HEK293 (cell line): ENCODE measurements at regions not wholly inside any gene's neighbourhood (a gene's known extent, or its start where the extent isn't known, plus 50 kb on each side); places are given as distances from the start of the nearest gene placed in this dataset.
A peak's percentile ranks its signal among the peaks of the same experiment; 100 is the strongest.

Experiments used
- CTCF ChIA-PET: fragments of 350-600 bp; formaldehyde crosslinking; extraction: SDS; loops from one replicate; lab custom pipeline; 2021; ENCODE audit warnings: antibody characterized with exemption; lab: Yijun Ruan, JAX
- POLR2A ChIA-PET: fragments of 300-600 bp; formaldehyde crosslinking; extraction: SDS; loops from one replicate; lab custom pipeline; 2020; ENCODE audit warnings: antibody characterized with exemption, inconsistent platforms; lab: Yijun Ruan, JAX
- H3K27ac ChIP-seq: fragments of 200-500 bp; sonication (Bioruptor generic); 2 replicates; pipeline ENCODE4 v1.5.1; 2014; ENCODE audit warnings: low read depth, low read length, control low read depth, inconsistent platforms; ENCODE audit errors: extremely low read depth
- H3K36me3 ChIP-seq, 2 experiments: fragments of 200-500 bp in 1 of 2; sonication (Bioruptor generic) in 1 of 2; 1 replicate in 1 of 2; 2 replicates in 1 of 2; pipeline ENCODE4 v1.5.1; 2014 to 2017; ENCODE audit warnings: inconsistent platforms in 2 of 2, low read length in 2 of 2; ENCODE audit not compliant: control insufficient read depth in 2 of 2, insufficient read depth in 1 of 2
- H3K4me1 ChIP-seq: fragments of 200-500 bp; sonication (Bioruptor generic); 2 replicates; pipeline ENCODE4 v1.5.1; 2014; ENCODE audit warnings: mild to moderate bottlenecking, low read length, inconsistent platforms; ENCODE audit not compliant: control insufficient read depth, insufficient read depth
- H3K4me3 ChIP-seq: 2 replicates; pipeline ENCODE4 v1.5.1; 2011; ENCODE audit warnings: low read depth, mild to moderate bottlenecking, control low read depth, low read length, moderate library complexity
- H3K9me3 ChIP-seq: fragments of 200-500 bp; sonication (Bioruptor generic); 2 replicates; pipeline ENCODE4 v1.5.1; 2014; ENCODE audit warnings: low read depth, low read length, inconsistent platforms; ENCODE audit not compliant: control insufficient read depth, insufficient read depth
- MZF1 ChIP-seq: fragments of 450-650 bp; formaldehyde crosslinking; IDR thresholded peaks from 2 replicates; pipeline ENCODE4 v1.5.1; 2017; ENCODE audit warnings: missing biosample characterization, missing genetic modification characterization, borderline replicate concordance
- ZBTB48 ChIP-seq: fragments of 450-650 bp; formaldehyde crosslinking; IDR thresholded peaks from 2 replicates; pipeline ENCODE4 v1.5.1; 2016; ENCODE audit warnings: missing biosample characterization, missing genetic modification characterization
- ZIC2 ChIP-seq: fragments of 450-650 bp; formaldehyde crosslinking; IDR thresholded peaks from 2 replicates; pipeline ENCODE4 v1.5.1; 2016; ENCODE audit warnings: missing biosample characterization, missing genetic modification characterization
- ZNF114 ChIP-seq: fragments of 450-650 bp; formaldehyde crosslinking; IDR thresholded peaks from 2 replicates; pipeline ENCODE4 v1.5.0; 2017; ENCODE audit warnings: missing biosample characterization, missing genetic modification characterization
- ZNF560 ChIP-seq: fragments of 450-650 bp; formaldehyde crosslinking; IDR thresholded peaks from 2 replicates; pipeline ENCODE4 v1.5.1; 2017; ENCODE audit warnings: missing biosample characterization, missing genetic modification characterization, borderline replicate concordance
- ZNF623 ChIP-seq: fragments of 450-650 bp; formaldehyde crosslinking; IDR thresholded peaks from 2 replicates; pipeline ENCODE4 v1.5.1; 2016; ENCODE audit warnings: missing biosample characterization, missing genetic modification characterization
- ZNF664 ChIP-seq: fragments of 450-650 bp; formaldehyde crosslinking; IDR thresholded peaks from 2 replicates; pipeline ENCODE4 v1.5.1; 2016; ENCODE audit warnings: missing biosample characterization, missing genetic modification characterization
- TF ChIP-seq, protein P1 (sequence below): fragments of 450-650 bp; formaldehyde crosslinking; conservative IDR thresholded peaks from 2 replicates; pipeline ENCODE4 v1.5.1; 2016; ENCODE audit warnings: low read depth, missing biosample characterization, missing genetic modification characterization
- TF ChIP-seq, protein P2 (sequence below): fragments of 450-650 bp; formaldehyde crosslinking; IDR thresholded peaks from 2 replicates; pipeline ENCODE4; 2016; ENCODE audit warnings: missing biosample characterization, missing genetic modification characterization
- TF ChIP-seq, protein P3 (sequence below): fragments of 450-650 bp; formaldehyde crosslinking; IDR thresholded peaks from 2 replicates; pipeline ENCODE4 v1.5.1; 2016; ENCODE audit warnings: missing biosample characterization, missing genetic modification characterization, borderline replicate concordance
- TF ChIP-seq, protein P4 (sequence below): fragments of 450-650 bp; formaldehyde crosslinking; IDR thresholded peaks from 2 replicates; pipeline ENCODE4 v1.5.1; 2016; ENCODE audit warnings: missing biosample characterization, missing genetic modification characterization, low read depth
- TF ChIP-seq, protein P5 (sequence below): fragments of 450-650 bp; IDR thresholded peaks from 2 replicates; pipeline ENCODE4 v1.5.1; 2018; ENCODE audit warnings: missing biosample characterization, mild to moderate bottlenecking, missing genetic modification characterization

DNA sequence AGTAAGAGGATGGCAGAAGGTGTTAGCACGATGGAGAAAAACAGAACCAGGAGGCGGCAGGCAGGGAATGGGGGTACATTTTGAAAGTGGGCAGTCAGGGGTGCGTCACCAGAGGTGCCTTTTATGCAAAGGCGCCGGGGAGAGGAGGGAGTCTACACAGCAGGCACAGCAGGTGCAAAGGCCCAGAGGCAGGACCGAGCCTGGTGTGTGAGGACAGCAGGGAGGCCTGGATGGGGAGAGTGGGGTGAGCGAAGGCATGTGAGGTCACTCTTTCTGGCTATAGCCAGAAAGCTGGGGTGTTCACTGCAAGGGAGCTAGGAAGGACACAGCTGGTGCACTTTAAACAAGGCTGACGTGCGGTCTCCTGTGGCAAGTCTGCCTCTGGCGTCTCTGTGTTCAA, 65.0 kb downstream of the NCOR2 start:
- Histone ChIP-seq H3K4me1 (peaks cover 4% of the 10 kb centered on the region), H3K4me3 (no peak overlapping the region), H3K27ac (no peak overlapping the region), H3K9me3 (no peaks in the 10 kb centered on the region), H3K36me3 (peaks cover 0 to 3% of the 10 kb centered on the region in 2 experiments; a peak in 1 of 3 replicates)
- ChIA-PET POLR2A (interaction anchor here (1.2 kb wide), 1 partner anchor 17 kb away, joined by 6 read pairs; no protein-coding TSS in a partner anchor), CTCF (interaction anchor here (0.8 to 1.4 kb wide), 2 partner anchors 10 to 96 kb away, joined by 3 to 5 read pairs; no protein-coding TSS in a partner anchor)
- no peak for TF ChIP-seq ZNF560 (tag by site-specific recombination)
- TF ChIP-seq, protein P1, sequence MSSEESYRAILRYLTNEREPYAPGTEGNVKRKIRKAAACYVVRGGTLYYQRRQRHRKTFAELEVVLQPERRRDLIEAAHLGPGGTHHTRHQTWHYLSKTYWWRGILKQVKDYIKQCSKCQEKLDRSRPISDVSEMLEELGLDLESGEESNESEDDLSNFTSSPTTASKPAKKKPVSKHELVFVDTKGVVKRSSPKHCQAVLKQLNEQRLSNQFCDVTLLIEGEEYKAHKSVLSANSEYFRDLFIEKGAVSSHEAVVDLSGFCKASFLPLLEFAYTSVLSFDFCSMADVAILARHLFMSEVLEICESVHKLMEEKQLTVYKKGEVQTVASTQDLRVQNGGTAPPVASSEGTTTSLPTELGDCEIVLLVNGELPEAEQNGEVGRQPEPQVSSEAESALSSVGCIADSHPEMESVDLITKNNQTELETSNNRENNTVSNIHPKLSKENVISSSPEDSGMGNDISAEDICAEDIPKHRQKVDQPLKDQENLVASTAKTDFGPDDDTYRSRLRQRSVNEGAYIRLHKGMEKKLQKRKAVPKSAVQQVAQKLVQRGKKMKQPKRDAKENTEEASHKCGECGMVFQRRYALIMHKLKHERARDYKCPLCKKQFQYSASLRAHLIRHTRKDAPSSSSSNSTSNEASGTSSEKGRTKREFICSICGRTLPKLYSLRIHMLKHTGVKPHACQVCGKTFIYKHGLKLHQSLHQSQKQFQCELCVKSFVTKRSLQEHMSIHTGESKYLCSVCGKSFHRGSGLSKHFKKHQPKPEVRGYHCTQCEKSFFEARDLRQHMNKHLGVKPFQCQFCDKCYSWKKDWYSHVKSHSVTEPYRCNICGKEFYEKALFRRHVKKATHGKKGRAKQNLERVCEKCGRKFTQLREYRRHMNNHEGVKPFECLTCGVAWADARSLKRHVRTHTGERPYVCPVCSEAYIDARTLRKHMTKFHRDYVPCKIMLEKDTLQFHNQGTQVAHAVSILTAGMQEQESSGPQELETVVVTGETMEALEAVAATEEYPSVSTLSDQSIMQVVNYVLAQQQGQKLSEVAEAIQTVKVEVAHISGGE (tag by site-specific recombination), result no peak
- TF ChIP-seq ZNF623 (tag by site-specific recombination), result peak; percentile 96
- no peak for TF ChIP-seq ZNF664
- TF ChIP-seq, protein P2, sequence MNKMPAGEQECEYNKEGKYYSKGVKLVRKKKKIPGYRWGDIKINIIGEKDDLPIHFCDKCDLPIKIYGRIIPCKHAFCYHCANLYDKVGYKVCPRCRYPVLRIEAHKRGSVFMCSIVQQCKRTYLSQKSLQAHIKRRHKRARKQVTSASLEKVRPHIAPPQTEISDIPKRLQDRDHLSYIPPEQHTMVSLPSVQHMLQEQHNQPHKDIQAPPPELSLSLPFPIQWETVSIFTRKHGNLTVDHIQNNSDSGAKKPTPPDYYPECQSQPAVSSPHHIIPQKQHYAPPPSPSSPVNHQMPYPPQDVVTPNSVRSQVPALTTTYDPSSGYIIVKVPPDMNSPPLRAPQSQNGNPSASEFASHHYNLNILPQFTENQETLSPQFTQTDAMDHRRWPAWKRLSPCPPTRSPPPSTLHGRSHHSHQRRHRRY (tag by site-specific recombination), result no peak
- TF ChIP-seq, protein P3, sequence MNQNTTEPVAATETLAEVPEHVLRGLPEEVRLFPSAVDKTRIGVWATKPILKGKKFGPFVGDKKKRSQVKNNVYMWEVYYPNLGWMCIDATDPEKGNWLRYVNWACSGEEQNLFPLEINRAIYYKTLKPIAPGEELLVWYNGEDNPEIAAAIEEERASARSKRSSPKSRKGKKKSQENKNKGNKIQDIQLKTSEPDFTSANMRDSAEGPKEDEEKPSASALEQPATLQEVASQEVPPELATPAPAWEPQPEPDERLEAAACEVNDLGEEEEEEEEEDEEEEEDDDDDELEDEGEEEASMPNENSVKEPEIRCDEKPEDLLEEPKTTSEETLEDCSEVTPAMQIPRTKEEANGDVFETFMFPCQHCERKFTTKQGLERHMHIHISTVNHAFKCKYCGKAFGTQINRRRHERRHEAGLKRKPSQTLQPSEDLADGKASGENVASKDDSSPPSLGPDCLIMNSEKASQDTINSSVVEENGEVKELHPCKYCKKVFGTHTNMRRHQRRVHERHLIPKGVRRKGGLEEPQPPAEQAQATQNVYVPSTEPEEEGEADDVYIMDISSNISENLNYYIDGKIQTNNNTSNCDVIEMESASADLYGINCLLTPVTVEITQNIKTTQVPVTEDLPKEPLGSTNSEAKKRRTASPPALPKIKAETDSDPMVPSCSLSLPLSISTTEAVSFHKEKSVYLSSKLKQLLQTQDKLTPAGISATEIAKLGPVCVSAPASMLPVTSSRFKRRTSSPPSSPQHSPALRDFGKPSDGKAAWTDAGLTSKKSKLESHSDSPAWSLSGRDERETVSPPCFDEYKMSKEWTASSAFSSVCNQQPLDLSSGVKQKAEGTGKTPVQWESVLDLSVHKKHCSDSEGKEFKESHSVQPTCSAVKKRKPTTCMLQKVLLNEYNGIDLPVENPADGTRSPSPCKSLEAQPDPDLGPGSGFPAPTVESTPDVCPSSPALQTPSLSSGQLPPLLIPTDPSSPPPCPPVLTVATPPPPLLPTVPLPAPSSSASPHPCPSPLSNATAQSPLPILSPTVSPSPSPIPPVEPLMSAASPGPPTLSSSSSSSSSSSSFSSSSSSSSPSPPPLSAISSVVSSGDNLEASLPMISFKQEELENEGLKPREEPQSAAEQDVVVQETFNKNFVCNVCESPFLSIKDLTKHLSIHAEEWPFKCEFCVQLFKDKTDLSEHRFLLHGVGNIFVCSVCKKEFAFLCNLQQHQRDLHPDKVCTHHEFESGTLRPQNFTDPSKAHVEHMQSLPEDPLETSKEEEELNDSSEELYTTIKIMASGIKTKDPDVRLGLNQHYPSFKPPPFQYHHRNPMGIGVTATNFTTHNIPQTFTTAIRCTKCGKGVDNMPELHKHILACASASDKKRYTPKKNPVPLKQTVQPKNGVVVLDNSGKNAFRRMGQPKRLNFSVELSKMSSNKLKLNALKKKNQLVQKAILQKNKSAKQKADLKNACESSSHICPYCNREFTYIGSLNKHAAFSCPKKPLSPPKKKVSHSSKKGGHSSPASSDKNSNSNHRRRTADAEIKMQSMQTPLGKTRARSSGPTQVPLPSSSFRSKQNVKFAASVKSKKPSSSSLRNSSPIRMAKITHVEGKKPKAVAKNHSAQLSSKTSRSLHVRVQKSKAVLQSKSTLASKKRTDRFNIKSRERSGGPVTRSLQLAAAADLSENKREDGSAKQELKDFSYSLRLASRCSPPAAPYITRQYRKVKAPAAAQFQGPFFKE, result no peak
- TF ChIP-seq, protein P4, sequence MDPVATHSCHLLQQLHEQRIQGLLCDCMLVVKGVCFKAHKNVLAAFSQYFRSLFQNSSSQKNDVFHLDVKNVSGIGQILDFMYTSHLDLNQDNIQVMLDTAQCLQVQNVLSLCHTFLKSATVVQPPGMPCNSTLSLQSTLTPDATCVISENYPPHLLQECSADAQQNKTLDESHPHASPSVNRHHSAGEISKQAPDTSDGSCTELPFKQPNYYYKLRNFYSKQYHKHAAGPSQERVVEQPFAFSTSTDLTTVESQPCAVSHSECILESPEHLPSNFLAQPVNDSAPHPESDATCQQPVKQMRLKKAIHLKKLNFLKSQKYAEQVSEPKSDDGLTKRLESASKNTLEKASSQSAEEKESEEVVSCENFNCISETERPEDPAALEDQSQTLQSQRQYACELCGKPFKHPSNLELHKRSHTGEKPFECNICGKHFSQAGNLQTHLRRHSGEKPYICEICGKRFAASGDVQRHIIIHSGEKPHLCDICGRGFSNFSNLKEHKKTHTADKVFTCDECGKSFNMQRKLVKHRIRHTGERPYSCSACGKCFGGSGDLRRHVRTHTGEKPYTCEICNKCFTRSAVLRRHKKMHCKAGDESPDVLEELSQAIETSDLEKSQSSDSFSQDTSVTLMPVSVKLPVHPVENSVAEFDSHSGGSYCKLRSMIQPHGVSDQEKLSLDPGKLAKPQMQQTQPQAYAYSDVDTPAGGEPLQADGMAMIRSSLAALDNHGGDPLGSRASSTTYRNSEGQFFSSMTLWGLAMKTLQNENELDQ (tag by site-specific recombination), result no peak
- no peak for TF ChIP-seq ZNF114 (tag by site-specific recombination)
- TF ChIP-seq ZIC2, result peak; percentile 92
- no peak for TF ChIP-seq ZBTB48
- TF ChIP-seq MZF1 (tag by site-specific recombination), result no peak
- TF ChIP-seq, protein P5, sequence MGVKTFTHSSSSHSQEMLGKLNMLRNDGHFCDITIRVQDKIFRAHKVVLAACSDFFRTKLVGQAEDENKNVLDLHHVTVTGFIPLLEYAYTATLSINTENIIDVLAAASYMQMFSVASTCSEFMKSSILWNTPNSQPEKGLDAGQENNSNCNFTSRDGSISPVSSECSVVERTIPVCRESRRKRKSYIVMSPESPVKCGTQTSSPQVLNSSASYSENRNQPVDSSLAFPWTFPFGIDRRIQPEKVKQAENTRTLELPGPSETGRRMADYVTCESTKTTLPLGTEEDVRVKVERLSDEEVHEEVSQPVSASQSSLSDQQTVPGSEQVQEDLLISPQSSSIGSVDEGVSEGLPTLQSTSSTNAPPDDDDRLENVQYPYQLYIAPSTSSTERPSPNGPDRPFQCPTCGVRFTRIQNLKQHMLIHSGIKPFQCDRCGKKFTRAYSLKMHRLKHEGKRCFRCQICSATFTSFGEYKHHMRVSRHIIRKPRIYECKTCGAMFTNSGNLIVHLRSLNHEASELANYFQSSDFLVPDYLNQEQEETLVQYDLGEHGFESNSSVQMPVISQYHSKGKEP (tag by site-specific recombination), result no peak
